RWPE1 (cell line): ENCODE measurements at regions not wholly inside any gene's neighbourhood (a gene's known extent, or its start where the extent isn't known, plus 50 kb on each side); places are given as distances from the start of the nearest gene placed in this dataset.

Experiments
- CTCF ChIA-PET: fragments of 350-600 bp; sonication (Branson Sonifier 250); formaldehyde crosslinking; extraction: SDS; loops from one replicate; lab custom pipeline; 2021; lab: Yijun Ruan, JAX
- POLR2A ChIA-PET: fragments of 400-600 bp; formaldehyde crosslinking; extraction: SDS; loops from one replicate; lab custom pipeline; 2020; ENCODE audit warnings: antibody characterized with exemption; ENCODE audit not compliant: low non-redundant PET; lab: Yijun Ruan, JAX
- DNase-seq: peaks from one replicate; pipeline ENCODE4 v3.0.0; 2012; ENCODE audit warnings: low spot score
- H3K27ac ChIP-seq: fragments of 450-650 bp; 2 replicates; pipeline ENCODE4 v1.5.1; 2017
- TF ChIP-seq, protein P1 (sequence below): fragments of 450-650 bp; conservative IDR thresholded peaks from 2 replicates; pipeline ENCODE4 v1.5.1; 2017; ENCODE audit warnings: low read depth, mild to moderate bottlenecking

DNA sequence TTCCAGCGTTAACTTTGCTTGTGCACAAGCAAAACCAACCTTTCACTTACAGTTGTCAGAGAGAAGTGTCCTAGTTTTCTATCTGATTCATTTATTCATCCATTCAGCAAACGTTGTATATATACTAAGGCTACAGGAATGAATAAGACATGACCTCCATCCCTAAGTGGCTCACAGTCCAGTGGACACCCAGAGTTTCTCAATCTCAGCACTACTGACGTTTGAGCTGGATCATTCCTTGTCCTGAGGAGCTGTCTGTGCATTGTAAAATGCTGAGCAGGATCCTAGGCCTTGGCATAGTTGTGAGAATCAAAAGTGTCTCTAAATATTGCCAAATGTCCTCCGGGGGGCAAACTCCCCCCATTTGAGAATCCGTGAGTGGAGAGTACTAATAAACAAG is 166.7 kb upstream of the PRKCQ start:
- ChIA-PET POLR2A (no interaction called here), CTCF (no interaction called here)
- H3K27ac ChIP-seq: no peak overlapping the region
- TF ChIP-seq, protein P1, sequence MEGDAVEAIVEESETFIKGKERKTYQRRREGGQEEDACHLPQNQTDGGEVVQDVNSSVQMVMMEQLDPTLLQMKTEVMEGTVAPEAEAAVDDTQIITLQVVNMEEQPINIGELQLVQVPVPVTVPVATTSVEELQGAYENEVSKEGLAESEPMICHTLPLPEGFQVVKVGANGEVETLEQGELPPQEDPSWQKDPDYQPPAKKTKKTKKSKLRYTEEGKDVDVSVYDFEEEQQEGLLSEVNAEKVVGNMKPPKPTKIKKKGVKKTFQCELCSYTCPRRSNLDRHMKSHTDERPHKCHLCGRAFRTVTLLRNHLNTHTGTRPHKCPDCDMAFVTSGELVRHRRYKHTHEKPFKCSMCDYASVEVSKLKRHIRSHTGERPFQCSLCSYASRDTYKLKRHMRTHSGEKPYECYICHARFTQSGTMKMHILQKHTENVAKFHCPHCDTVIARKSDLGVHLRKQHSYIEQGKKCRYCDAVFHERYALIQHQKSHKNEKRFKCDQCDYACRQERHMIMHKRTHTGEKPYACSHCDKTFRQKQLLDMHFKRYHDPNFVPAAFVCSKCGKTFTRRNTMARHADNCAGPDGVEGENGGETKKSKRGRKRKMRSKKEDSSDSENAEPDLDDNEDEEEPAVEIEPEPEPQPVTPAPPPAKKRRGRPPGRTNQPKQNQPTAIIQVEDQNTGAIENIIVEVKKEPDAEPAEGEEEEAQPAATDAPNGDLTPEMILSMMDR: no peak
- no peak for DNase-seq

DNA sequence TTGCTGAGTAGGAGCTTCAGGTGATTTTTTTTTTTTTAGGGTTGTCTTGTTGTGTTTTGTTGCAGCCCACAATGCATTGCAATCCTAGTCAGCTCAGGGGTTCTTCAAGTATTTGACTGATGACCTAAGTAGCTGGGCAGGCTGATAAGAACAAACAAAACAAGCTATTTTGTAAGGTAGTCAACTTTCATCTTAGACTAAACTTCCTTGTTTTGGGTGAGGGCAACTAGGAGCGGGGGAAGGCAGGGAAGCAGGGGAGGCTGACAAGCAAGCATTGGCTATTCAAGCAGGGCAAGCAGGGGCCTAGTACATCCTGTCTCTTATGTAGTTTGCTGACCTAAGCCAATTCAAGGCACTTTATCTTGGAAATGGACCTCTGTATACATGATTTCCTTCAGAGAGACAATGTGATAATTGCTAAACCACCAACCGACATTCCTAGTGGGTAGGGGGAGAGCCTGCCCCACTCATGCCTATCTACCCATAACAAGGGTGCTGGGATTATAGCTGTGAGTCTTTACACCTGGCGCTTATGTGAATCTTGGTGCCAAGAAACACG is 163.3 kb upstream of the PRKCQ start:
- TF ChIP-seq, protein P1: no peak
- DNase-seq: no peak
- ChIA-PET POLR2A (no interaction called here), CTCF (no interaction called here)
- no peak overlapping the region for H3K27ac ChIP-seq

DNA sequence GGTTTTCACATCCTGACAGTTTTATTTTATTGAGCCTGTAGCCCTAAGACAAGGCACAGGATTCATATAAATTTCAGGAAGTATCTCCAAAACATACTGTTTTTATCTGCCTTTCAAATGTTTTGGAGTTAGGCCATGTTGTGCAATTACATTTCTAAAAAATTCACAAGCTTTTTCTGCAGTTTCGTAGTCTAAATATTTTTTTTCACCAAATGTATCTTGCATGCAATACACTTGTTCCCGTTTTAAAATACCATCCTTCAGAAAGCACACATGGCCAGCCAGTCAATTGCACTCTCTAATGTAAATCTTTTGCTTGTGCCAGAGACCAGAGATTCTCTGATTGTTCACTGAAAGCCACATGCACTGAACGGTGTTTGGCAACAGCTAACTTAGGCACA is 161.5 kb upstream of the PRKCQ start:
- TF ChIP-seq, protein P1: no peak
- CTCF ChIA-PET: no interaction called here
- no peak for DNase-seq
- POLR2A ChIA-PET: no interaction called here
- H3K27ac ChIP-seq: no peak overlapping the region

DNA sequence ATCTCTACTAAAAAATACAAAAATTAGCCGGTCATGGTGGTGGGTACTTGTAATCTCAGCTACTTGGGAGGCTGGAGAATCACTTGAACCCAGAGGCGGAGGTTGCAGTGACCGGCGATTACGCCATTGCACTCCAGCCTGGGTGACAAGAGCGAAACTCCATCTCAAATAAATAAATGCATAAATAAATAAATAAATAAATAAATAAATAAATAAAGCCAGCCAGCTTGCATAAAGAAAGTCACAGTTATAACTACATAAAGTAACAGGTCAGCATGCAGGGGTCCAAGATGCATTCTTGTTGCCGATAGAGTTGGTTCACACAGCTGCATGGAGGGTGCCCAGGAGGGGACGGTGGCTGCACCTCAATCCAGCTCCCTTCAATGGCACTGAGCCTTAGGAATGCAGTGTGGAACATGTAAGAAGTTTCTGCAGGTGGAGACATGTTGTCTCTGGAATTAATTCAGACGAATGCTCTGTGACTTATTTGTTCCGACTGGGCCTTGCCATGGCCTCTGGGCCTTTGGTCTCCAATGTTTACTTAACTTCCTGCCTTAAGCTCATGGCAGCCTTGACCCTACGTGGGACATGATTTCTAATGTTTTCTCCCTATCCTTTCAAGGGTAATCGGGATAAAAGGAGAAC is 159.6 kb upstream of the PRKCQ start:
- ChIA-PET CTCF (interaction anchor here (0.5 kb wide), 1 partner anchor 331 kb away, joined by 3 read pairs; no protein-coding TSS in a partner anchor), POLR2A (no interaction called here)
- H3K27ac ChIP-seq: peak overlapping the region; percentile 94
- DNase-seq: peak; percentile 55
- TF ChIP-seq, protein P1: no peak

DNA sequence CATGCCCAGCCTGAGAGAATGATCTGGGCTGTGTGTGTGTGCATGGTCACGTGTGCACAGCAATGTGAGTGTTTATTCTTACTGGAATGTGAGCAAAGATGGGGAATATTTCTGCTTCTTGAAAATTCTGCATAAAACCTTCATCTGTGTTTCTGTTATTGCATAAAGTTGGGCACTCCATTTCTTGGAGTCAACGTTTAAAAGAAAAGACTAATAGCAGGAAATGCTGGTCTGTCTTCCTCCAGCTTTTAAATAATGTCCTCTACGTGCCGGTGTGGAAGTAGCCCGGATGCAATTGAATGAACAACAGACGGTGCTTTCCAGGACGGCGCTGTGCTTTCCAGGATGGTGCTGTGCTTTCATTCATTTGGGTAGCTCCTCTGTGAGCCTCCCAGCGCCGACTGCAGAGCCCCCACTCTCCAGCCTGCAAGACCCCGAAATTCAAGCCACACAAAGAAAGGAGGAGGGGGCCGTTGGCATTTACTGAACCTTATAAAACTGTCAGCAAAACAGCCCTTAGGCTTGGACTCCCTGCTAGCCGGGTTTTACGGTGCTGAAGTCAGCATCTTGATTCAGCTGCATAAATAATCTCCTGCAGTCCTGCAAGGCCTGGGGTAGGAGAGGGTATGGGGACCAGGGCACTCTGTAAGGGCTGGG is 158.2 kb upstream of the PRKCQ start:
- TF ChIP-seq, protein P1: no peak
- peak; percentile 33 for DNase-seq
- peak overlapping the region; percentile 94 for H3K27ac ChIP-seq
- CTCF ChIA-PET: no interaction called here
- POLR2A ChIA-PET: interaction anchor here (0.6 to 0.8 kb wide), 2 partner anchors 17 to 484 kb away, joined by 3 to 7 read pairs; no protein-coding TSS in a partner anchor

DNA sequence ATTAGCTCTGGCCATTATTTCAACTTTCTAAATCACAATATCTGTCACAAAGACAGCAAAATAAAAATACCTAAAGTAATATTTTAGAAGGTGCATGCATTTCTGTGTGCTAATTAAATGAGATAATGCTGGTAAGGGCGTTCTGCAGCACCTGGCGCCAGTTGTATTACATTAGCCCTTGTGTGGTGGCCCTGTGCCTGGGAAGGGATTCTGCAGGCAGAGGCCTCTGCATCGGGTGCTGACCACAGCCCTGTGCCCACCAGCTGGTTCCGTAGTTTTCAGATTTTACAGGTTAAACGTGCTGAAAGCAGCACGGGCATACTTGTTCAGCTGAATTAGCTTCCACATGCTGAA is 157.7 kb upstream of the PRKCQ start:
- TF ChIP-seq, protein P1: no peak
- DNase-seq: no peak
- POLR2A ChIA-PET: interaction anchor here (0.6 to 0.8 kb wide), 2 partner anchors 16 to 483 kb away, joined by 3 to 7 read pairs; no protein-coding TSS in a partner anchor
- H3K27ac ChIP-seq: peak overlapping the region; percentile 94
- CTCF ChIA-PET: no interaction called here
